ENCODE measurements at regions not wholly inside any gene's neighbourhood (a gene's known extent, or its start where the extent isn't known, plus 50 kb on each side); places are given as distances from the start of the nearest gene placed in this dataset.

DNA sequence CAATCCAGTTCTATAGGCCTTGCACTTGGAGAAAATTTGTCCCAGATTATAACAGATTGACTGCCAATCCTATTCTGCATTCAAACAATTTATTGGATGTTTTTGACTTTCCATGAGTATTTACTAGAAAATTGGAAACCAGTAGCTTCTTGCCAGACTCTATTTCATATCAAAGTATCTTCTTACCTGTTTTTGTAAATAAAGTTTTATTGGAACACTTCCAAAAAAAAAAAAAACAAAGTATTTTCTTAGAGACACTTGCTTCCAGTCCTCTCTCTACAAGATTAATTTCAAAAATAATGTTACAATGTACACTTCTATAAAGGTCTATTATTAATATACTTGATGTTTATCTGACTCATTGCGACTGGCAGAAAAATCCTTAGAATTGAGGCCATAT is 209.2 kb upstream of the PCDH9 start:
- TF ChIP-seq, protein P1, sequence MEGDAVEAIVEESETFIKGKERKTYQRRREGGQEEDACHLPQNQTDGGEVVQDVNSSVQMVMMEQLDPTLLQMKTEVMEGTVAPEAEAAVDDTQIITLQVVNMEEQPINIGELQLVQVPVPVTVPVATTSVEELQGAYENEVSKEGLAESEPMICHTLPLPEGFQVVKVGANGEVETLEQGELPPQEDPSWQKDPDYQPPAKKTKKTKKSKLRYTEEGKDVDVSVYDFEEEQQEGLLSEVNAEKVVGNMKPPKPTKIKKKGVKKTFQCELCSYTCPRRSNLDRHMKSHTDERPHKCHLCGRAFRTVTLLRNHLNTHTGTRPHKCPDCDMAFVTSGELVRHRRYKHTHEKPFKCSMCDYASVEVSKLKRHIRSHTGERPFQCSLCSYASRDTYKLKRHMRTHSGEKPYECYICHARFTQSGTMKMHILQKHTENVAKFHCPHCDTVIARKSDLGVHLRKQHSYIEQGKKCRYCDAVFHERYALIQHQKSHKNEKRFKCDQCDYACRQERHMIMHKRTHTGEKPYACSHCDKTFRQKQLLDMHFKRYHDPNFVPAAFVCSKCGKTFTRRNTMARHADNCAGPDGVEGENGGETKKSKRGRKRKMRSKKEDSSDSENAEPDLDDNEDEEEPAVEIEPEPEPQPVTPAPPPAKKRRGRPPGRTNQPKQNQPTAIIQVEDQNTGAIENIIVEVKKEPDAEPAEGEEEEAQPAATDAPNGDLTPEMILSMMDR (IDR thresholded peaks at IDR 0.05) = no peak
- no peak for TF ChIP-seq POLR2A (IDR thresholded peaks at IDR 0.05)

Measured in heart left ventricle (tissue), 13 donors.